ENCODE measurements at regions not wholly inside any gene's neighbourhood (a gene's known extent, or its start where the extent isn't known, plus 50 kb on each side); places are given as distances from the start of the nearest gene placed in this dataset.
A peak's percentile ranks its signal among the peaks of the same experiment; 100 is the strongest.
"Not testable (repeated sequence)": the region's sequence is repeated elsewhere in the genome, so short reads cannot be mapped to it uniquely, and the experiment has no call there.

DNA sequence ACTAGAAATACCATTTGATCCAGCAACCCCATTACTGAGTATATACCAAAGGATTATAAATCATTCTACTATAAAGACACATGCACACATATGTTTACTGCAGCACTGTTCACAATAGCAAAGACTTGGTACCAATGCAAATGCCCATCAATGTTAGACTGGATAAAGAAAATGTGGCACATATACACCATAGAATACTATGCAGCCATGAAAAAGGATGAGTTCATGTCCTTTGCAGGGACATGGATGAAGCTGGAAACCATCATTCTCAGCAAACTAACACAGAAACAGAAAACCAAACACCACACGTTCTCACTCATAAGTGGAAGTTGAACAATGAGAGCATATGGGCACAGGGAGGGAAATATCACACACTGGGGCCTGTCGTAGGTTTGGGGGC is 106.0 kb downstream of the SPATA18 start:
- H3K79me2 ChIP-seq (ENCODE audit: low read length); H3F3A ChIP-seq (ENCODE audit: low read length, unreplicated experiment); BruUV-seq (replicated peaks); DNase-seq; H3K9me3 ChIP-seq (ENCODE audit: low read length); H3K9ac ChIP-seq (ENCODE audit: low read length); POLR2A ChIA-PET (ENCODE audit: unreplicated experiment); H3K36me3 ChIP-seq (ENCODE audit: low read depth, low read length); H4K20me1 ChIP-seq (ENCODE audit: low read length); H3K4me2 ChIP-seq (ENCODE audit: low read length); H3K4me3 ChIP-seq (ENCODE audit: low read length); H3K4me1 ChIP-seq (ENCODE audit: insufficient read depth, low read length); ATAC-seq; CTCF ChIA-PET; intact Hi-C loops (cut with micrococcal nuclease); H3K27ac ChIP-seq (ENCODE audit: low read length); H3K9me2 ChIP-seq (replicated peaks; ENCODE audit: low read length); H2AFZ ChIP-seq (ENCODE audit: low read length): not testable (repeated sequence)
- H3K27me3 ChIP-seq (ENCODE audit: low read length): peaks cover 42% of the 10 kb centered on the region

- TF ChIP-seq CTCF (conservative IDR thresholded peaks at IDR 0.05; ENCODE audit: low read depth, low read length) (no peak), EZH2phosphoT487 (IDR thresholded peaks at IDR 0.05; ENCODE audit: borderline replicate concordance, low read length) (no peak), EZH2 (IDR thresholded peaks at IDR 0.05; ENCODE audit: low read length, unreplicated experiment) (no peak)
- Histone ChIP-seq H3K9me3 (ENCODE audit: low read length) (no peaks in the 10 kb centered on the region), H4K20me1 (ENCODE audit: low read length) (no peaks in the 10 kb centered on the region), H3K79me2 (ENCODE audit: low read length) (no peaks in the 10 kb centered on the region), H3K27ac (ENCODE audit: low read length) (no peak overlapping the region), H3K4me1 (ENCODE audit: insufficient read depth, low read length) (no peaks in the 10 kb centered on the region), H2AFZ (ENCODE audit: low read length) (0 out of 2 replicates have a peak overlapping the region, but pooled peaks have one; percentile 18), H3K9ac (ENCODE audit: low read length) (no peak overlapping the region), H3K36me3 (ENCODE audit: low read depth, low read length) (no peaks in the 10 kb centered on the region), H3K9me2 (replicated peaks; ENCODE audit: low read length) (no peaks in the 10 kb centered on the region), H3K27me3 (ENCODE audit: low read length) (peaks cover 36% of the 10 kb centered on the region), H3K4me2 (ENCODE audit: low read length) (no peak overlapping the region), H3F3A (ENCODE audit: low read length, unreplicated experiment) (no peaks in the 10 kb centered on the region), H3K4me3 (ENCODE audit: low read length) (no peak overlapping the region)
- intact Hi-C loops (cut with micrococcal nuclease): no loop called here
- no peak for ATAC-seq
- no TSS peak for BruUV-seq (replicated peaks)
- POLR2A ChIA-PET (ENCODE audit: unreplicated experiment): no interaction called here
- CTCF ChIA-PET: no interaction called here
- no peak for DNase-seq
These were observed 106.7 kb downstream of the SPATA18 start for GRCh38 chr4:52157641-52158316.

DNA sequence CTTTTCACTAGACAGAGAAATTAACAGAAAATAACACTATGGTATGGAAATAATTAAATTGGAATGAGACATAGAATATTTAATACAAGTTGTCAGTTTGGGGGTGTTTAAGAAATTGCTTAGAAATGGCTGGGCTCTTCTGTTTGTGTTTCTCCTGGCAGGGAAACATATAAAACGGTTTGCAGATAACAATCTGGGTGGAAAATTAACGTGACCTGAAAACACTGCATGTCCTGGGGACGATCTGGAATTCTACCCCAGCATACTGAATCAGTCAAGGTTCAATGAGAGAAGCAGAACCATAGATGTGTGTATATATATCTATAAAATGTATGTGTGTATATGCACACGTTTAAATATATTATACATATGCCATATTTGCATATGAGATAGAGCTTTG is 109.8 kb downstream of the SPATA18 start:
- no peaks in the 10 kb centered on the region for H3K36me3 ChIP-seq (ENCODE audit: low read depth, low read length)
- intact Hi-C loops (cut with micrococcal nuclease): no loop called here
- H4K20me1 ChIP-seq (ENCODE audit: low read length): no peaks in the 10 kb centered on the region
- BruUV-seq (replicated peaks): no TSS peak
- DNase-seq (no peak), ATAC-seq (no peak)
- no peak overlapping the region for H3K9ac ChIP-seq (ENCODE audit: low read length)
- no peaks in the 10 kb centered on the region for H3K9me3 ChIP-seq (ENCODE audit: low read length)
- no peaks in the 10 kb centered on the region for H3K9me2 ChIP-seq (replicated peaks; ENCODE audit: low read length)
- H3K4me3 ChIP-seq (ENCODE audit: low read length): no peak overlapping the region
- TF ChIP-seq EZH2 (IDR thresholded peaks at IDR 0.05; ENCODE audit: low read length, unreplicated experiment) (no peak), EZH2phosphoT487 (IDR thresholded peaks at IDR 0.05; ENCODE audit: borderline replicate concordance, low read length) (no peak)
- no peak overlapping the region for H3K27ac ChIP-seq (ENCODE audit: low read length)
- no peaks in the 10 kb centered on the region for H3F3A ChIP-seq (ENCODE audit: low read length, unreplicated experiment)
- H3K79me2 ChIP-seq (ENCODE audit: low read length): no peaks in the 10 kb centered on the region
- H2AFZ ChIP-seq (ENCODE audit: low read length): no peak overlapping the region
- peaks cover 14% of the 10 kb centered on the region; the same call in 1 of the 2 replicates for H3K27me3 ChIP-seq (ENCODE audit: low read length)
- POLR2A ChIA-PET (ENCODE audit: unreplicated experiment): no interaction called here
- CTCF ChIA-PET: no interaction called here
- H3K4me2 ChIP-seq (ENCODE audit: low read length): no peak overlapping the region
- no peaks in the 10 kb centered on the region for H3K4me1 ChIP-seq (ENCODE audit: insufficient read depth, low read length)
